ENCODE measurements at regions not wholly inside any gene's neighbourhood (a gene's known extent, or its start where the extent isn't known, plus 50 kb on each side); places are given as distances from the start of the nearest gene placed in this dataset.

DNA sequence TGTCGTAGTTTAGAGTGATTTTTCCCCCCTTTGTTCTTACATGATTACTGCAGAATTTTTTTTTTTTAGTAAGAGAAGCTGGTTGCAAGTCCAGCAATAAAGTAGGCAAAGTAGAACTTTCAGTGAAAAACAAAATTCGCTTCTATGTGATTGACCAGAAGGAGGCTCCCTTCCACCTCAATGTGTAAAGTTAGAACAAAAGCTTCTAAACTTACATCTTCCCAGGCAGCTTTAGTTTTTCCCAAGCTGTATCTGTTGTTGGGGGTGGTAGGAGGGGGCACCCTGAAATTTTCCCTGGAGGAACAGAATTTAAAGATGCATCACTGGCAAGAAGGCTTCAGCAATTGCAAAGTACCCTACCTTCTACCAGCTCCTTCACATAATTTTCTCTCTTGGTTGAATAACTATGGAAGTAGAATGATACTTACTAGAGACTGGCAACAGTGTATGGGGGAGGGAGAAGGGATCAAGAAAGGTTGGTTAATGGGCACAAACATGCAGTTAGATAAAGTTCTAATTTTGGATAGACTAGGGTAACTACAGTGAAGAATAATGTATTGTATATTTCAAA, 87.3 kb upstream of the E2F7 start:
- peak; percentile 60 for DNase-seq (ENCODE audit: low read depth)

GRCh38 chr12:77151030-77151429, 85.7 kb upstream of the E2F7 start:
- no peak for DNase-seq (ENCODE audit: low read depth)

GRCh38 chr12:77133566-77133965, 68.2 kb upstream of the E2F7 start:
- DNase-seq (ENCODE audit: low read depth): peak; percentile 85

GRCh38 chr12:77131977-77132490, 66.7 kb upstream of the E2F7 start:
- DNase-seq (ENCODE audit: low read depth): no peak

- DNase-seq (ENCODE audit: low read depth): no peak
Measured at GRCh38 chr12:77130193-77130592, 64.8 kb upstream of the E2F7 start.

DNA sequence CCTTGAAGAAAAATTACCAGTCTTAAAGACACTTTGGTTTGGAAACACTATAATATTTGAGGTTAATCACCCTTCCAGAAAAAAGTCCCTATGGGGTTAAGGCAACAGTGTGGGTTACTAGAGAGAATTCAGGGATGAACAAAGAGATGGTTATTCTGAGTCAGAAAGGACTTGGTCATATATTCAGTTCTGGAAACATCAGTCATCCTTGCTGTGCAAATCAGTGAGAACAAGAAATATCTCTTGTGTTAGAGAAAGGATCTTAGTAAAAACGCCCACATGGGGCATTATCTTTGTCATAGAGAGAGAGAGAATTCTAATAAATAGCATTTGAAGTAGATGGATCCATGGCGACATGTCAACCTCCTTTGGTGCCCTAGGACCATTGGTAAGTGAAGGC, 59.4 kb upstream of the E2F7 start:
- peak; percentile 43 for DNase-seq (ENCODE audit: low read depth)

- DNase-seq (ENCODE audit: low read depth): no peak
Measured at GRCh38 chr12:77122661-77123060, 57.3 kb upstream of the E2F7 start.

DNA sequence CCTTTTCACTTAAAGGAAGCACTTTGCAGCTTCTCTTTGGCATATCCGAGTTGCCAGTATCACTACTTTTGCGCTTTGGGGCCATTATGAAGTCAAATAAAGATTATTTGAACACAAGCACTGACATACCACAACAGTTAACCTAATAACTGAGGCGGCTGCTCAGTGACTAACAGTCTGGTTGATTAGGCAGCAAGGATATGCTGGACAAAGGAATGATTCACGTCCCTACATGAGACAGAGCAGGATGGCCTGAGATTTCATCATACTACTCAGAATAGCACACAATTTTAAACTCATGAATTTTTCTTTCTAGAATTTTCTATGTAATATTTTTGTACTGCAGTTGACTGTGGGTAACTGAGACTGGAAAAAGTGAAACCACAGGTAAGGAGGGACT, 56.9 kb upstream of the E2F7 start:
- peak; percentile 87 for DNase-seq (ENCODE audit: low read depth)

GRCh38 chr12:77120156-77121085, 55.1 kb upstream of the E2F7 start:
- DNase-seq (ENCODE audit: low read depth): no peak

DNA sequence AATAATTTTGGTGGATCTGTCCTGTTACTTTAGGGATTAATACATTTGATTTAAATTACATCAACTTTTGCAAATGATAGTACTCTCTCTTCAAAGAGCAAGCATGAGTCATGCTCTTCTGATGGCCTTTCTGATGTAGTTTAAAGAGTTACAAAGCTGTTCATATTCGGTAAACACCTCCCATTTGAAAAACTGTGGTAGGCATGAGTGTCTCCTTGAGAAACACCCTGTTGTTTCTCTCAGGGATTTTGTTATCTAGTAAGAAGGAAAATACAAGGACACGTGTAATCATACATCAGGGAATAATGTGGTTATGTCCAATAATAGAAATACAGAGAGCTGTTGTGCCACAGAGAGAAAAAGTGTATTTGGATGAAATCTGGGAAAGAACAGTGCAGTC, 53.3 kb upstream of the E2F7 start:
- no peak for DNase-seq (ENCODE audit: low read depth)

- DNase-seq (ENCODE audit: low read depth): no peak
Measured at GRCh38 chr12:77116277-77116676, 50.9 kb upstream of the E2F7 start.

GRCh38 chr12:77115471-77115870, 50.1 kb upstream of the E2F7 start:
- DNase-seq (ENCODE audit: low read depth): no peak
